ENCODE measurements at regions not wholly inside any gene's neighbourhood (a gene's known extent, or its start where the extent isn't known, plus 50 kb on each side); places are given as distances from the start of the nearest gene placed in this dataset.

GRCh38 chr3:72174040-72174439, 389.1 kb upstream of the PROK2 start:
- Histone ChIP-seq H3F3A (ENCODE audit: insufficient read depth, low read length) (peaks cover 4% of the 10 kb centered on the region; the same call in 1 of the 2 replicates), H3K27me3 (replicated peaks; ENCODE audit: insufficient read depth, low read length) (no peaks in the 10 kb centered on the region), H3K36me3 (replicated peaks; ENCODE audit: insufficient read depth, low read length) (no peaks in the 10 kb centered on the region), H3K4me2 (ENCODE audit: low read depth, low read length) (no peak overlapping the region), H3K9me3 (replicated peaks; ENCODE audit: insufficient read depth, low read length) (no peaks in the 10 kb centered on the region), H2AFZ (ENCODE audit: low read length) (no peak overlapping the region), H3K4me3 (ENCODE audit: low read length) (no peak overlapping the region), H4K20me1 (ENCODE audit: insufficient read depth, low read length) (no peaks in the 10 kb centered on the region), H3K9me2 (replicated peaks; ENCODE audit: insufficient read depth, low read length) (no peaks in the 10 kb centered on the region), H3K79me2 (ENCODE audit: low read length) (no peaks in the 10 kb centered on the region), H3K4me1 (ENCODE audit: low read length) (peaks cover 27% of the 10 kb centered on the region), H3K27ac (ENCODE audit: low read length) (no peak overlapping the region), H3K9ac (ENCODE audit: low read length) (no peak overlapping the region)
- TF ChIP-seq EZH2phosphoT487 (IDR thresholded peaks at IDR 0.05; ENCODE audit: low read length) (no peak), CTCF (IDR thresholded peaks at IDR 0.05; ENCODE audit: low read length) (no peak), EZH2 (optimal IDR thresholded peaks at IDR 0.05; ENCODE audit: low read depth, low read length) (no peak)
- DNase-seq = no peak

GRCh38 chr3:72171946-72172345, 387.0 kb upstream of the PROK2 start:
- Histone ChIP-seq H4K20me1 (ENCODE audit: insufficient read depth, low read length) (no peaks in the 10 kb centered on the region), H3K27ac (ENCODE audit: low read length) (no peak overlapping the region), H3K4me1 (ENCODE audit: low read length) (peaks cover 15% of the 10 kb centered on the region)

GRCh38 chr3:72171463-72171881, 386.5 kb upstream of the PROK2 start:
- Histone ChIP-seq H2AFZ (ENCODE audit: low read length) (no peak overlapping the region), H3K27me3 (replicated peaks; ENCODE audit: insufficient read depth, low read length) (no peaks in the 10 kb centered on the region), H3K9me3 (replicated peaks; ENCODE audit: insufficient read depth, low read length) (no peaks in the 10 kb centered on the region), H3K9ac (ENCODE audit: low read length) (no peak overlapping the region), H3K36me3 (replicated peaks; ENCODE audit: insufficient read depth, low read length) (no peaks in the 10 kb centered on the region), H3K4me3 (ENCODE audit: low read length) (no peak overlapping the region), H3K4me2 (ENCODE audit: low read depth, low read length) (no peak overlapping the region), H3K79me2 (ENCODE audit: low read length) (no peaks in the 10 kb centered on the region), H3K27ac (ENCODE audit: low read length) (no peak overlapping the region), H4K20me1 (ENCODE audit: insufficient read depth, low read length) (no peaks in the 10 kb centered on the region), H3K4me1 (ENCODE audit: low read length) (peaks cover 10% of the 10 kb centered on the region), H3F3A (ENCODE audit: insufficient read depth, low read length) (peaks cover 4% of the 10 kb centered on the region; the same call in 1 of the 2 replicates), H3K9me2 (replicated peaks; ENCODE audit: insufficient read depth, low read length) (no peaks in the 10 kb centered on the region)
- DNase-seq = no peak
- no peak for TF ChIP-seq EZH2 (optimal IDR thresholded peaks at IDR 0.05; ENCODE audit: low read depth, low read length)
- no peak for TF ChIP-seq CTCF (IDR thresholded peaks at IDR 0.05; ENCODE audit: low read length)
- TF ChIP-seq EZH2phosphoT487 (IDR thresholded peaks at IDR 0.05; ENCODE audit: low read length) = no peak

More at GRCh38 chr3:72171946-72172345, 387.0 kb upstream of the PROK2 start:
- no peak for DNase-seq
- H3F3A ChIP-seq (ENCODE audit: insufficient read depth, low read length) = peaks cover 4% of the 10 kb centered on the region; the same call in 1 of the 2 replicates
- TF ChIP-seq EZH2phosphoT487 (IDR thresholded peaks at IDR 0.05; ENCODE audit: low read length) (no peak), CTCF (IDR thresholded peaks at IDR 0.05; ENCODE audit: low read length) (no peak), EZH2 (optimal IDR thresholded peaks at IDR 0.05; ENCODE audit: low read depth, low read length) (no peak)
- no peaks in the 10 kb centered on the region for H3K79me2 ChIP-seq (ENCODE audit: low read length)
- H2AFZ ChIP-seq (ENCODE audit: low read length) = no peak overlapping the region
- no peaks in the 10 kb centered on the region for H3K27me3 ChIP-seq (replicated peaks; ENCODE audit: insufficient read depth, low read length)
- no peaks in the 10 kb centered on the region for H3K9me3 ChIP-seq (replicated peaks; ENCODE audit: insufficient read depth, low read length)
- no peak overlapping the region for H3K9ac ChIP-seq (ENCODE audit: low read length)
- H3K4me2 ChIP-seq (ENCODE audit: low read depth, low read length) = no peak overlapping the region
- H3K4me3 ChIP-seq (ENCODE audit: low read length) = no peak overlapping the region
- no peaks in the 10 kb centered on the region for H3K9me2 ChIP-seq (replicated peaks; ENCODE audit: insufficient read depth, low read length)
- no peaks in the 10 kb centered on the region for H3K36me3 ChIP-seq (replicated peaks; ENCODE audit: insufficient read depth, low read length)
